Prostate gland (tissue), 2 donors: ENCODE measurements at regions not wholly inside any gene's neighbourhood (a gene's known extent, or its start where the extent isn't known, plus 50 kb on each side); places are given as distances from the start of the nearest gene placed in this dataset.

Source experiments
- CTCF ChIP-seq, 4 experiments: fragments of 200-600 bp in 2 of 4; fragments of 450-650 bp in 2 of 4; sonication (generic) in 2 of 4; IDR thresholded peaks; 1 replicate in 3 of 4; 2 replicates in 1 of 4; pipeline ENCODE4 v1.5.1; 2016 to 2019; ENCODE audit warnings: antibody characterized with exemption in 4 of 4, mild to moderate bottlenecking in 2 of 4, moderate library complexity in 2 of 4
- POLR2A ChIP-seq: fragments of 450-650 bp; IDR thresholded peaks from one replicate; pipeline ENCODE4 v1.6.1; 2016; ENCODE audit warnings: antibody characterized with exemption, mild to moderate bottlenecking
- POLR2AphosphoS5 ChIP-seq: sonication (generic); formaldehyde crosslinking; IDR thresholded peaks from one replicate; pipeline ENCODE4 v1.6.1; 2017; ENCODE audit warnings: antibody characterized with exemption

DNA sequence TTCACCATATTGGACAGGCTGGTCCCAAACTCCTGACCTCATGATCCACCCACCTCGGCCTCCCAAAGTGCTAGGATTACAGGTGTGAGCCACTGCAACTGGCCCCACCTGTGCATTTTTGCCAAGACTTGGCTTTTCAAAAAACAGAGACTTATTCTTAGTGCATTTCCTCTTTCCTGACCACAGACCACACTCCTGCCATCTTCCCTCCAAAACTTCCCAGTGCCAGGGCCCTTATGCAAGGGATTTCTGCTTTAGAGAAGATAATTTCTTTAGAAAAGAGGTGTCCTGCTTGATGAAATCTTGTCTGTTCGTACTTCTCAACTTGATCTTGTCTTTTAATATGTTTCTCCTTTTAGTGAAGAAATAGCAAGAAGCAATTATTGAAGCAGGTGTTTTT lies 98.8 kb upstream of the ZNF516 start:
- no peak for TF ChIP-seq CTCF (IDR thresholded peaks at IDR 0.05)
- no peak for TF ChIP-seq POLR2A
- TF ChIP-seq POLR2AphosphoS5, result no peak
